Stimulated activated CD8-positive, alpha-beta memory T cell treated with anti-CD3 and anti-CD28 coated beads, Interleukin-12 subunit alpha, Interleukin-12 subunit beta, amount 100 ng/mL, for 24 hours (primary cell): ENCODE measurements at regions not wholly inside any gene's neighbourhood (a gene's known extent, or its start where the extent isn't known, plus 50 kb on each side); places are given as distances from the start of the nearest gene placed in this dataset.
"Not testable (repeated sequence)": the region's sequence is repeated elsewhere in the genome, so short reads cannot be mapped to it uniquely, and the experiment has no call there.

Source experiments
- DNase-seq: peaks from one replicate; pipeline ENCODE4 v3.0.0-alpha.2; 2020; ENCODE audit errors: extremely low read depth

GRCh38 chr17:30586818-30587595 lies 109.8 kb downstream of the GOSR1 start:
- no peak for DNase-seq

- no peak for DNase-seq
Measured at GRCh38 chr17:30584810-30585209, 107.6 kb downstream of the GOSR1 start.

GRCh38 chr17:30580916-30581315 lies 103.7 kb downstream of the GOSR1 start:
- DNase-seq: no peak

GRCh38 chr17:30579610-30580315 lies 102.6 kb downstream of the GOSR1 start:
- no peak for DNase-seq

- not testable (repeated sequence) for DNase-seq
Measured at GRCh38 chr17:30578015-30578717, 101.0 kb downstream of the GOSR1 start.
